ENCODE measurements at regions not wholly inside any gene's neighbourhood (a gene's known extent, or its start where the extent isn't known, plus 50 kb on each side); places are given as distances from the start of the nearest gene placed in this dataset.

GRCh38 chr14:29232711-29233110 lies 466.1 kb downstream of the FOXG1 start:
- TF ChIP-seq RAD21 (IDR thresholded peaks at IDR 0.05; ENCODE audit: low read depth) (no peak), CEBPB (IDR thresholded peaks at IDR 0.05) (no peak), TAF1 (IDR thresholded peaks at IDR 0.05; ENCODE audit: low read depth) (no peak), MAX (IDR thresholded peaks at IDR 0.05) (no peak), EP300 (IDR thresholded peaks at IDR 0.05; ENCODE audit: borderline replicate concordance) (no peak), TCF12 (IDR thresholded peaks at IDR 0.05; ENCODE audit: low read depth) (no peak)
- TF ChIP-seq, protein P1, sequence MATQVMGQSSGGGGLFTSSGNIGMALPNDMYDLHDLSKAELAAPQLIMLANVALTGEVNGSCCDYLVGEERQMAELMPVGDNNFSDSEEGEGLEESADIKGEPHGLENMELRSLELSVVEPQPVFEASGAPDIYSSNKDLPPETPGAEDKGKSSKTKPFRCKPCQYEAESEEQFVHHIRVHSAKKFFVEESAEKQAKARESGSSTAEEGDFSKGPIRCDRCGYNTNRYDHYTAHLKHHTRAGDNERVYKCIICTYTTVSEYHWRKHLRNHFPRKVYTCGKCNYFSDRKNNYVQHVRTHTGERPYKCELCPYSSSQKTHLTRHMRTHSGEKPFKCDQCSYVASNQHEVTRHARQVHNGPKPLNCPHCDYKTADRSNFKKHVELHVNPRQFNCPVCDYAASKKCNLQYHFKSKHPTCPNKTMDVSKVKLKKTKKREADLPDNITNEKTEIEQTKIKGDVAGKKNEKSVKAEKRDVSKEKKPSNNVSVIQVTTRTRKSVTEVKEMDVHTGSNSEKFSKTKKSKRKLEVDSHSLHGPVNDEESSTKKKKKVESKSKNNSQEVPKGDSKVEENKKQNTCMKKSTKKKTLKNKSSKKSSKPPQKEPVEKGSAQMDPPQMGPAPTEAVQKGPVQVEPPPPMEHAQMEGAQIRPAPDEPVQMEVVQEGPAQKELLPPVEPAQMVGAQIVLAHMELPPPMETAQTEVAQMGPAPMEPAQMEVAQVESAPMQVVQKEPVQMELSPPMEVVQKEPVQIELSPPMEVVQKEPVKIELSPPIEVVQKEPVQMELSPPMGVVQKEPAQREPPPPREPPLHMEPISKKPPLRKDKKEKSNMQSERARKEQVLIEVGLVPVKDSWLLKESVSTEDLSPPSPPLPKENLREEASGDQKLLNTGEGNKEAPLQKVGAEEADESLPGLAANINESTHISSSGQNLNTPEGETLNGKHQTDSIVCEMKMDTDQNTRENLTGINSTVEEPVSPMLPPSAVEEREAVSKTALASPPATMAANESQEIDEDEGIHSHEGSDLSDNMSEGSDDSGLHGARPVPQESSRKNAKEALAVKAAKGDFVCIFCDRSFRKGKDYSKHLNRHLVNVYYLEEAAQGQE (IDR thresholded peaks at IDR 0.05; ENCODE audit: low read depth): no peak
